MCF 10A (cell line): ENCODE measurements at regions not wholly inside any gene's neighbourhood (a gene's known extent, or its start where the extent isn't known, plus 50 kb on each side); places are given as distances from the start of the nearest gene placed in this dataset.

ENCODE experiments used
- BruUV-seq: library from RNA; stranded (reverse); fragments of 400-500 nt; replicated peaks from 2 replicates; lab custom pipeline; 2021; lab: Mats Ljungman, UMichigan
- CTCF ChIA-PET: fragments of 300-600 bp; sonication (Branson Sonifier 250); formaldehyde crosslinking; extraction: SDS; loops from one replicate; lab custom pipeline; 2021; ENCODE audit warnings: antibody characterized with exemption, inconsistent platforms; lab: Yijun Ruan, JAX
- POLR2A ChIA-PET: fragments of 300-600, 350-650 bp; sonication (Branson Sonifier 250); formaldehyde crosslinking; extraction: SDS; loops from one replicate; lab custom pipeline; 2020; ENCODE audit warnings: antibody characterized with exemption, inconsistent platforms; lab: Yijun Ruan, JAX
- DNase-seq: peaks from one replicate; pipeline ENCODE4 v3.0.0-alpha.2; 2018; ENCODE audit not compliant: unreplicated experiment
- H3K27ac Mint-ChIP-seq: one replicate; pipeline ENCODE4 v1.8.0; 2022; ENCODE audit warnings: mild to moderate bottlenecking, low read depth, mixed read lengths; ENCODE audit not compliant: unreplicated experiment
- H3K27me3 Mint-ChIP-seq: one replicate; pipeline ENCODE4 v1.8.0; 2022; ENCODE audit warnings: mixed read lengths; ENCODE audit not compliant: insufficient read depth, unreplicated experiment
- H3K36me3 Mint-ChIP-seq: one replicate; pipeline ENCODE4 v1.8.0; 2022; ENCODE audit warnings: mild to moderate bottlenecking, moderate library complexity, mixed read lengths; ENCODE audit not compliant: insufficient read depth, unreplicated experiment
- H3K4me1 Mint-ChIP-seq: one replicate; pipeline ENCODE4 v1.8.0; 2022; ENCODE audit warnings: mixed read lengths; ENCODE audit not compliant: insufficient read depth, unreplicated experiment
- H3K4me3 Mint-ChIP-seq: one replicate; pipeline ENCODE4 v1.8.0; 2022; ENCODE audit warnings: mild to moderate bottlenecking, moderate library complexity, mixed read lengths; ENCODE audit not compliant: unreplicated experiment
- H3K9me3 Mint-ChIP-seq: one replicate; pipeline ENCODE4 v1.8.0; 2022; ENCODE audit warnings: mixed read lengths; ENCODE audit not compliant: unreplicated experiment
- CTCF ChIP-seq: fragments of 200-600 bp; IDR thresholded peaks from one replicate; pipeline ENCODE4 v1.8.0; 2022; ENCODE audit warnings: antibody characterized with exemption, mild to moderate bottlenecking; ENCODE audit not compliant: unreplicated experiment
- intact Hi-C: fragments of 100-400 bp; cut with micrococcal nuclease; formaldehyde crosslinking; loops from 2 replicates; pipeline ENCODE4 v1.14.1; 2022

DNA sequence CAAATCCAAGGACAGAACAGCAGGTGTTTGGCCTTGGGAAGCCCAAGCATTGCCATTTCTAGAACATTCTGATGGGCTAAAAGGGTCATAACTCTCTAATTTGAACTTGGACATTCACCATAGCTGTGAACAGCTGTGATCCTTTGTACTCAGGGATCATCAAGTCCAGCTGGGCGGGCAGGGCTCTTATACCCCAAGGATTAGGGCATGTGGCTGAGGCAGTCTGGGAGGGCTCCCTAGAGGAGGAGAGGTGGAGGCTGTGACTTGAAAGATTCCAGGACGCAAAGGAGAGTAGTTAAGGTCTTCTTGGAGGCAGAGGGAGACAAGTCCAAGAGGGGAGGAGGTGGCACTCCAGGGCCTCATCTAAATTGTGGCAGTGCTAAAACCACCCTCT is 233.1 kb upstream of the GSE1 start:
- CTCF ChIA-PET: interaction anchor here (0.6 to 2.3 kb wide), 3 partner anchors 82 to 240 kb away, joined by 4 to 7 read pairs (median 5); no protein-coding TSS in a partner anchor
- Mint-ChIP-seq H3K4me3 (no peak overlapping the region), H3K27ac (no peak overlapping the region), H3K27me3 (no peaks in the 10 kb centered on the region), H3K36me3 (peaks cover 5% of the 10 kb centered on the region), H3K4me1 (peaks cover 17% of the 10 kb centered on the region), H3K9me3 (no peaks in the 10 kb centered on the region)
- no peak for TF ChIP-seq CTCF
- POLR2A ChIA-PET: no interaction called here
- BruUV-seq: no TSS peak
- intact Hi-C loops: no loop called here
- DNase-seq: no peak

- DNase-seq: no peak
- Mint-ChIP-seq H3K27ac (no peak overlapping the region), H3K36me3 (no peaks in the 10 kb centered on the region), H3K9me3 (no peaks in the 10 kb centered on the region), H3K4me1 (peaks cover 11% of the 10 kb centered on the region), H3K27me3 (no peaks in the 10 kb centered on the region), H3K4me3 (no peak overlapping the region)
- no TSS peak for BruUV-seq
- CTCF ChIA-PET: interaction anchor here (1.0 to 2.3 kb wide), 2 partner anchors 15 to 83 kb away, joined by 3 to 7 read pairs; no protein-coding TSS in a partner anchor
- intact Hi-C loops: no loop called here
- POLR2A ChIA-PET: no interaction called here
- TF ChIP-seq CTCF: no peak
Observed at GRCh38 chr16:85380905-85381737, 232.0 kb upstream of the GSE1 start.

DNA sequence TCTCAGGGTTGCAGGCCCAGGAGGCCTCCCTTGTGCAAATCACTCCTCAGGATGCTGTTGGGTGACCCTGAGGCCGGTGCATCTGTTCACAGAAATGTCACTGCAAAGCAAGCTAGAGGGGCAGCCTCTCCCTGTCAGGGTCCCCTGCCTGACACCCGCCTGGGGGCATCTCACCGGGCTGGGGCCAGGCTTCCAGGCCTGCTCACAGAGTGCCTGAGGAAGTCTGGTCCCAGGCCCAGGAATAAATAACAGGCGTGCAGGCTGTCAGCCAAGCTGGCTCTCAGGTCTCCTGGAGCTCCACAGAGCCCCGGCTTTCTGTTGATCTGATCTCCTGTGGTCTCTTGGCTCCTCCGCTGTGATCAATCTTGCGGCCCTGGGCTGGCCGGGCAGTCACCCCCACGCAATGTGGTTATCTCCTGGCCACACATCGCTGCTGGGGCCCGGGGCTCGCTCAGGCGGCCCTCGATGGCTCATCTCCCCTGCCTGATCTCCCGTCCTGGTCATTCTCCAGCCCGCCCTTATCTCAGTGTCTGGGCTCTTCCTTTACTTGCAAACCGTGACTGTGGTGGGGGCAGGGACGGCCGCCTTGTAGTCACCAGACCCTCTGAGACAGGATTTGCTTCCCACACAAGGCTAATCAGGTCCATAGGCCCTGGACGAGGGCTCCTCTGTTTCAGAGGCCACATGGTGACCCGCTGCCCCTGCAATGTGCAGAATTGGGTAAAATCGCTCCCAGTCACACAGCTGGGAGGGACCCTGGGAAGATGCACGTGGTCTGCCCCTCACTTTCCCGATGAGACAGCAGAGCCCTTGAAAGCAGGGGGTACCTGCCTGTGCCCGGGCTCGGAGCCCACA is 231.2 kb upstream of the GSE1 start:
- no peak for TF ChIP-seq CTCF
- no peaks in the 10 kb centered on the region for H3K9me3 Mint-ChIP-seq
- no TSS peak for BruUV-seq
- ChIA-PET CTCF (interaction anchor here (1.0 kb wide), 1 partner anchor 16 kb away, joined by 3 read pairs; no protein-coding TSS in a partner anchor), POLR2A (no interaction called here)
- H3K4me1 Mint-ChIP-seq: peaks cover 6% of the 10 kb centered on the region
- H3K27ac Mint-ChIP-seq: no peak overlapping the region
- intact Hi-C loops: no loop called here
- no peak overlapping the region for H3K4me3 Mint-ChIP-seq
- H3K27me3 Mint-ChIP-seq: no peaks in the 10 kb centered on the region
- DNase-seq: no peak
- no peaks in the 10 kb centered on the region for H3K36me3 Mint-ChIP-seq

DNA sequence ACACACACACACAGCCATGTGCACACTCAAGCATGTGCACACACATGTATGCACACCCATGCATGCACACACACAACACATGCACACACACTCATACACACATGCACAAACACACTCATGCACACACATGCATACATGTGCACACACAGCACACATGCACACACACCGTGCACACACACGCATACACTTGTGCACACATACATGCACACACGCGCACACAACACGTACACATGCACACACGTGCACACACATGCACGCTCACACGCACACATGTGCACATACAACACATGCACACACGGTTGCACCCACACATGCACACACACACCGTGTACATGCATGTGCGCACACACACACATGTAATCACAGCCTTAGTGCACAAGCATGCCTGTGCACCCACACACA is 230.4 kb upstream of the GSE1 start:
- no TSS peak for BruUV-seq

More for the DNA sequence above, 230.4 kb upstream of the GSE1 start:
- ChIA-PET CTCF (no interaction called here), POLR2A (interaction anchor here (2.9 kb wide), 1 partner anchor 11 kb away, joined by 16 read pairs; no protein-coding TSS in a partner anchor)
- Mint-ChIP-seq H3K27ac (no peak overlapping the region), H3K27me3 (no peaks in the 10 kb centered on the region), H3K4me1 (peaks cover 11% of the 10 kb centered on the region), H3K4me3 (no peak overlapping the region), H3K36me3 (no peaks in the 10 kb centered on the region), H3K9me3 (peaks cover 5% of the 10 kb centered on the region)
- DNase-seq: no peak
- intact Hi-C loops: no loop called here
- TF ChIP-seq CTCF: no peak
